GM21367 (cell line): ENCODE measurements at regions not wholly inside any gene's neighbourhood (a gene's known extent, or its start where the extent isn't known, plus 50 kb on each side); places are given as distances from the start of the nearest gene placed in this dataset.

Source experiments
- ATAC-seq: cut with Tn5 transposase; IDR thresholded peaks from one replicate; pipeline ENCODE4 v1.9.1; 2021; ENCODE audit not compliant: unreplicated experiment

GRCh38 chr20:52416953-52417352 lies 225.4 kb upstream of the ZFP64 start:
- ATAC-seq, result no peak

GRCh38 chr20:52411611-52412010 lies 220.0 kb upstream of the ZFP64 start:
- no peak for ATAC-seq

GRCh38 chr20:52410731-52411234 lies 219.2 kb upstream of the ZFP64 start:
- ATAC-seq, result no peak

GRCh38 chr20:52410182-52410647 lies 218.6 kb upstream of the ZFP64 start:
- ATAC-seq, result no peak

GRCh38 chr20:52405986-52406385 lies 214.4 kb upstream of the ZFP64 start:
- ATAC-seq, result no peak

- ATAC-seq, result peak; percentile 72
These were observed 213.8 kb upstream of the ZFP64 start for GRCh38 chr20:52405417-52405816.

GRCh38 chr20:52404671-52405070 lies 213.1 kb upstream of the ZFP64 start:
- ATAC-seq, result no peak

- ATAC-seq, result peak; percentile 66
These were observed 211.4 kb upstream of the ZFP64 start for GRCh38 chr20:52402950-52403349.

GRCh38 chr20:52402514-52402913 lies 210.9 kb upstream of the ZFP64 start:
- ATAC-seq, result no peak

- ATAC-seq, result no peak
These were observed 209.9 kb upstream of the ZFP64 start for GRCh38 chr20:52401431-52401830.

GRCh38 chr20:52399352-52399751 lies 207.8 kb upstream of the ZFP64 start:
- no peak for ATAC-seq

GRCh38 chr20:52389606-52390005 lies 198.0 kb upstream of the ZFP64 start:
- ATAC-seq, result no peak

GRCh38 chr20:52383995-52384621 lies 192.5 kb upstream of the ZFP64 start:
- ATAC-seq, result no peak

- no peak for ATAC-seq
These were observed 191.4 kb upstream of the ZFP64 start for GRCh38 chr20:52382933-52383332.

- no peak for ATAC-seq
These were observed 188.3 kb upstream of the ZFP64 start for GRCh38 chr20:52379723-52380336.

GRCh38 chr20:52372169-52372568 lies 180.6 kb upstream of the ZFP64 start:
- ATAC-seq, result no peak

- no peak for ATAC-seq
These were observed 174.1 kb upstream of the ZFP64 start for GRCh38 chr20:52365688-52366087.

- no peak for ATAC-seq
These were observed 172.8 kb upstream of the ZFP64 start for GRCh38 chr20:52364405-52364804.

GRCh38 chr20:52361650-52362049 lies 170.1 kb upstream of the ZFP64 start:
- no peak for ATAC-seq

- no peak for ATAC-seq
These were observed 158.2 kb upstream of the ZFP64 start for GRCh38 chr20:52349806-52350205.

- no peak for ATAC-seq
These were observed 156.9 kb upstream of the ZFP64 start for GRCh38 chr20:52348434-52348833.

- ATAC-seq, result no peak
These were observed 155.2 kb upstream of the ZFP64 start for GRCh38 chr20:52346797-52347196.

GRCh38 chr20:52342913-52343312 lies 151.3 kb upstream of the ZFP64 start:
- no peak for ATAC-seq
